Kidney epithelial cell (primary cell): ENCODE measurements at regions not wholly inside any gene's neighbourhood (a gene's known extent, or its start where the extent isn't known, plus 50 kb on each side); places are given as distances from the start of the nearest gene placed in this dataset.

ENCODE experiments used
- DNase-seq: peaks from one replicate; pipeline ENCODE4 v3.0.0-alpha.2; 2010; ENCODE audit warnings: low read depth
- H3K27me3 ChIP-seq: 2 replicates; pipeline ENCODE4 v1.6.0; 2011; ENCODE audit warnings: low read length; ENCODE audit not compliant: control insufficient read depth, insufficient read depth
- H3K36me3 ChIP-seq: 2 replicates; pipeline ENCODE4 v1.5.1; 2011; ENCODE audit warnings: low read length; ENCODE audit not compliant: control insufficient read depth, insufficient read depth
- H3K4me3 ChIP-seq: 2 replicates; pipeline ENCODE4 v1.5.1; 2011; ENCODE audit warnings: low read depth, mild to moderate bottlenecking, control low read depth, low read length
- CTCF ChIP-seq: IDR thresholded peaks from 2 replicates; pipeline ENCODE4 v1.5.1; 2011; ENCODE audit warnings: mild to moderate bottlenecking, moderate library complexity, low read length, control low read depth, inconsistent platforms; ENCODE audit not compliant: insufficient read depth, poor library complexity, severe bottlenecking

GRCh38 chr10:81000781-81001180 is 463.1 kb downstream of the SH2D4B start:
- DNase-seq, result no peak
- TF ChIP-seq CTCF, result no peak
- H3K4me3 ChIP-seq, result no peak overlapping the region
- H3K27me3 ChIP-seq, result no peaks in the 10 kb centered on the region
- H3K36me3 ChIP-seq, result no peaks in the 10 kb centered on the region

GRCh38 chr10:81002382-81002781 is 464.7 kb downstream of the SH2D4B start:
- no peak for TF ChIP-seq CTCF
- DNase-seq, result no peak
- no peaks in the 10 kb centered on the region for H3K36me3 ChIP-seq
- H3K4me3 ChIP-seq, result no peak overlapping the region
- no peaks in the 10 kb centered on the region for H3K27me3 ChIP-seq

- Histone ChIP-seq H3K4me3 (no peak overlapping the region), H3K27me3 (no peaks in the 10 kb centered on the region), H3K36me3 (no peaks in the 10 kb centered on the region)
- DNase-seq, result no peak
- no peak for TF ChIP-seq CTCF
Measured at GRCh38 chr10:81007872-81008271, 470.2 kb downstream of the SH2D4B start.

GRCh38 chr10:81008726-81009125 is 471.0 kb downstream of the SH2D4B start:
- Histone ChIP-seq H3K36me3 (no peaks in the 10 kb centered on the region), H3K4me3 (no peak overlapping the region), H3K27me3 (no peaks in the 10 kb centered on the region)
- no peak for TF ChIP-seq CTCF
- no peak for DNase-seq

- no peak for DNase-seq
- H3K27me3 ChIP-seq, result no peaks in the 10 kb centered on the region
- H3K36me3 ChIP-seq, result no peaks in the 10 kb centered on the region
- no peak overlapping the region for H3K4me3 ChIP-seq
- TF ChIP-seq CTCF, result no peak
Measured at GRCh38 chr10:81009296-81009695, 471.6 kb downstream of the SH2D4B start.

- no peaks in the 10 kb centered on the region for H3K27me3 ChIP-seq
- TF ChIP-seq CTCF, result no peak
Measured at GRCh38 chr10:81013771-81014170, 476.1 kb downstream of the SH2D4B start.

More at GRCh38 chr10:81013771-81014170, 476.1 kb downstream of the SH2D4B start:
- Histone ChIP-seq H3K4me3 (no peak overlapping the region), H3K36me3 (no peaks in the 10 kb centered on the region)
- DNase-seq, result no peak
